Type B pancreatic cell (in vitro differentiated cells): ENCODE measurements at regions not wholly inside any gene's neighbourhood (a gene's known extent, or its start where the extent isn't known, plus 50 kb on each side); places are given as distances from the start of the nearest gene placed in this dataset.

Experiments
- DNase-seq: peaks from one replicate; pipeline ENCODE4 v3.0.0; 2021; ENCODE audit warnings: mixed read lengths; ENCODE audit not compliant: unreplicated experiment; ENCODE audit errors: extremely low spot score
- H3K27ac Mint-ChIP-seq: 2 replicates; pipeline ENCODE4 v1.8.0; 2021; ENCODE audit warnings: mild to moderate bottlenecking, mixed read lengths
- H3K27me3 Mint-ChIP-seq: 2 replicates; pipeline ENCODE4 v1.8.0; 2021; ENCODE audit warnings: mixed read lengths
- H3K36me3 Mint-ChIP-seq: 2 replicates; pipeline ENCODE4 v1.8.0; 2021; ENCODE audit warnings: mixed read lengths
- H3K4me1 Mint-ChIP-seq: one replicate; pipeline ENCODE4 v1.8.0; 2021; ENCODE audit warnings: mixed read lengths; ENCODE audit not compliant: unreplicated experiment
- H3K4me3 Mint-ChIP-seq: 2 replicates; pipeline ENCODE4 v1.8.0; 2021; ENCODE audit warnings: mild to moderate bottlenecking, mixed read lengths
- H3K9me3 Mint-ChIP-seq: 2 replicates; pipeline ENCODE4 v1.8.0; 2021; ENCODE audit warnings: mixed read lengths
- TF ChIP-seq, protein P1 (sequence below): fragments of 200-600 bp; sonication (generic); conservative IDR thresholded peaks from 2 replicates; pipeline ENCODE4 v1.5.0; 2021; ENCODE audit warnings: antibody characterized with exemption, mild to moderate bottlenecking

DNA sequence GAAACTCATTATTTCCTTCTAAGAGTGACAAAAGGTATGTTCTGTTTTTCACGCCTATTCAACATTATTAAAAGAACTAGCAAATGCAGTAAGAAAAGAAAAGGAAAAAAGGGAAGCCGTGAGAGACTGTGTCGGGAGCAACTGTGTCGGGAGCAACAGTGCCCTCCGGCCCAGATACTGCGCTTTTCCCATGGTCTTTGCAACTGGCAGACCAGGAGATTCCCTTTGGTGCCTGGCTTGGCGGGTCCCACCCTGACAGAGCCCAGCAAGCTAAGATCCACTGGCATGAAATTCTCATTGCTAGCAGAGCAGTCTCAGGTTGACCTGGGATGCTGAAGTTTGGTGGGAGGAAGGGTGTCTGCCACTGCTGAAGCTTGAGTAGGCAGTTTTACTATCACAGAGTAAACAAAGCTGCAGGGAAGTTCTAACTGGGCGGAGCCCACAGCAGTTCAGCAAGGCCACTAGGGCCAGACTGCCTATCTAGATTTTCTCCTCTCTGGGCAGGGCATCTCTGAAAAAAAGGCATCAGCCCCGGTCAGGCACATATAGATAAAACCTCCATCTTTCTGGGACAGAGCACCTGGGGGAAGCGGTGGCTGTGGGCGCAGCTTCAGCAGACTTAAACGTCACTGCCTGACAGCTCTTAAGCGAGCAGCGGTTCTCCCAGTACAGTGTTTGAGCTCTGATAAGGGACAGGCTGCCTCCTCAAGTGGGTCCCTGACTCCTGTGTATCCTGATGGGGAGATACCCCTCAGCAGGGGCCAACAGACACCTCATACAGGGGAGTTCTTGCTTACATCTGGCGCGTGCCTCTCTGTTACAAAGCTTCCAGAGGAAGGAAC lies 1237.4 kb upstream of the CDH18 start:
- TF ChIP-seq, protein P1, sequence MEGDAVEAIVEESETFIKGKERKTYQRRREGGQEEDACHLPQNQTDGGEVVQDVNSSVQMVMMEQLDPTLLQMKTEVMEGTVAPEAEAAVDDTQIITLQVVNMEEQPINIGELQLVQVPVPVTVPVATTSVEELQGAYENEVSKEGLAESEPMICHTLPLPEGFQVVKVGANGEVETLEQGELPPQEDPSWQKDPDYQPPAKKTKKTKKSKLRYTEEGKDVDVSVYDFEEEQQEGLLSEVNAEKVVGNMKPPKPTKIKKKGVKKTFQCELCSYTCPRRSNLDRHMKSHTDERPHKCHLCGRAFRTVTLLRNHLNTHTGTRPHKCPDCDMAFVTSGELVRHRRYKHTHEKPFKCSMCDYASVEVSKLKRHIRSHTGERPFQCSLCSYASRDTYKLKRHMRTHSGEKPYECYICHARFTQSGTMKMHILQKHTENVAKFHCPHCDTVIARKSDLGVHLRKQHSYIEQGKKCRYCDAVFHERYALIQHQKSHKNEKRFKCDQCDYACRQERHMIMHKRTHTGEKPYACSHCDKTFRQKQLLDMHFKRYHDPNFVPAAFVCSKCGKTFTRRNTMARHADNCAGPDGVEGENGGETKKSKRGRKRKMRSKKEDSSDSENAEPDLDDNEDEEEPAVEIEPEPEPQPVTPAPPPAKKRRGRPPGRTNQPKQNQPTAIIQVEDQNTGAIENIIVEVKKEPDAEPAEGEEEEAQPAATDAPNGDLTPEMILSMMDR: no peak
- H3K27me3 Mint-ChIP-seq: peaks cover 4% of the 10 kb centered on the region
- no peaks in the 10 kb centered on the region for H3K36me3 Mint-ChIP-seq
- DNase-seq: no peak
- no peak overlapping the region for H3K27ac Mint-ChIP-seq
- no peaks in the 10 kb centered on the region for H3K9me3 Mint-ChIP-seq
- H3K4me1 Mint-ChIP-seq: no peaks in the 10 kb centered on the region
- no peak overlapping the region for H3K4me3 Mint-ChIP-seq

DNA sequence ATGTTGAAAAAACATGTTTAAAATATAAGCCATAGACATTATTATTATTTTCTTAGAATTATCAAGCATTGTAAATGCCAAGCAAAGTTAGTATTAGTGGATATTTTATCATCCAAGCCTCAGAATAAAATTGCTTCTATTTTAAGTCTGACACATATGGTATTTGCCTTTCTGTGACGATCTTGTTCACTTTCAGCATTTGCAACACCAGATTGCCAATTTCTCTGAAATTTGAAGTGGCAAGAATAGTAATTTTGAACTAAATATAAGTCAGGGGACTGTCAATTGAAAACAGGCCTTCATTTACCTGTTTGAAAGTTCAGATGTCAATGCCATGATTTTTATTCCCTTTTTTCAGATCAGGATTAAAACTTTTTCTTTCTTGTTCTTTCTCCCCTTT lies 1233.6 kb upstream of the CDH18 start:
- Mint-ChIP-seq H3K27me3 (no peaks in the 10 kb centered on the region), H3K4me1 (no peaks in the 10 kb centered on the region), H3K27ac (no peak overlapping the region), H3K4me3 (no peak overlapping the region), H3K9me3 (no peaks in the 10 kb centered on the region), H3K36me3 (no peaks in the 10 kb centered on the region)
- no peak for DNase-seq
- TF ChIP-seq, protein P1: no peak

DNA sequence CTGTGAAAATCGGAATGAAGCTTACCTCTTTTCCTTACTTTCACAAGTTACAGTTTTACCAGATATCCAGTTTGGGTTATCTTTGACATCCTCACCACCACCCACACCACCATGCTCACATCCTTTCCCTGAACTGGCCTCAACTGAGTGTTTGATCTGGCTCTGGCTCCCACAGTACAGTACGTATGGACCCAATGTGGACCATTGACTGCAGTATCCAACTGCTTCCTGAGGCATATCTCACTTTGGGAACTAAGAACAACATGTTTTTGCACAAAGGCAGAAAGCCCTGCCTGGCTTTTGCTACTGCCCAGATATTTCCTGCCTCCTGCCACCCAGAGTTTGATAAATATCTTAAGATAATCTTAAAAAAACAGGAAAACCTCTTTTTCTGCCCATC lies 1232.0 kb upstream of the CDH18 start:
- H3K4me3 Mint-ChIP-seq: no peak overlapping the region
- no peaks in the 10 kb centered on the region for H3K27me3 Mint-ChIP-seq
- no peaks in the 10 kb centered on the region for H3K36me3 Mint-ChIP-seq
- DNase-seq: no peak
- H3K4me1 Mint-ChIP-seq: no peaks in the 10 kb centered on the region
- H3K9me3 Mint-ChIP-seq: no peaks in the 10 kb centered on the region
- no peak overlapping the region for H3K27ac Mint-ChIP-seq
- TF ChIP-seq, protein P1: no peak

DNA sequence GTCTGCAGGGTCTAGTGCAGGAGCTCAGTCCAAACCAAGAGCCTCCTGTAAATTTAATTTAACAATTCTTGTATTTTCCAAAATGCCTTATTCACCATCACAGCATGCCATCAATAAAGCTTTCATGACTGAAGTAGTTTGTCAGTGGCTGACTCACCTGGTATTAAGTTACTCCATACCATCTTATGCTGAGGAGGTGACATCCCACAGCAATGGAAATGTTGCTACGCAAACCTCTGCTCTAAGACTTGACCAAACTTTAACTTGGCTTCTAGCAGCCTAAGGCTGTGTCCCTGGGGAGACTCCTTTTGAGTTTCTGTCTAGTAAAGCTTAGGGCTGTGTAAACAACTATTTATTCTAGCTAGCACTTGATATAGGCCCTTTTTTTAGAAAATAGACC lies 1231.3 kb upstream of the CDH18 start:
- H3K9me3 Mint-ChIP-seq: no peaks in the 10 kb centered on the region
- no peak overlapping the region for H3K4me3 Mint-ChIP-seq
- no peaks in the 10 kb centered on the region for H3K4me1 Mint-ChIP-seq
- TF ChIP-seq, protein P1: no peak
- no peaks in the 10 kb centered on the region for H3K36me3 Mint-ChIP-seq
- DNase-seq: no peak
- no peaks in the 10 kb centered on the region for H3K27me3 Mint-ChIP-seq
- H3K27ac Mint-ChIP-seq: no peak overlapping the region

DNA sequence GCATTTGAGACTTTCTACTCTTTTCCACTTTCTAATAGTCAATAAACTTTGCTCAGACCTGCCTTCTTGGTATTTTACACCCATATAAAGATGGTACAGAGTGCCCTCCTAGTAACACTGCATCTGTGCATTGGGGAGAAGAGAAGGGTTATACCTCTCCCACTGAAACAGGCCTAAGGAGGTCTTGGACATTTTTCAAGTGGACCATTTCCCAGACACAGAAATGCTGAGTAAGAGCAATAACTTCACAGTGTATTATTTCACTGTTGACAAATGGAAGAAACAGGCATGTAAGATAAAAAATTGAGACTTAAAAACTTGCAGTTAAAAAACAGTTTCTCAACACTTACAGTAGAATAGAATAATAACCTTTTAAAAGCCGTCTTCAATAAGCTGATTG lies 1224.0 kb upstream of the CDH18 start:
- H3K9me3 Mint-ChIP-seq: no peaks in the 10 kb centered on the region
- no peaks in the 10 kb centered on the region for H3K36me3 Mint-ChIP-seq
- no peak overlapping the region for H3K4me3 Mint-ChIP-seq
- DNase-seq: no peak
- no peaks in the 10 kb centered on the region for H3K4me1 Mint-ChIP-seq
- TF ChIP-seq, protein P1: no peak
- H3K27ac Mint-ChIP-seq: no peak overlapping the region
- no peaks in the 10 kb centered on the region for H3K27me3 Mint-ChIP-seq
